ENCODE measurements at regions not wholly inside any gene's neighbourhood (a gene's known extent, or its start where the extent isn't known, plus 50 kb on each side); places are given as distances from the start of the nearest gene placed in this dataset.

DNA sequence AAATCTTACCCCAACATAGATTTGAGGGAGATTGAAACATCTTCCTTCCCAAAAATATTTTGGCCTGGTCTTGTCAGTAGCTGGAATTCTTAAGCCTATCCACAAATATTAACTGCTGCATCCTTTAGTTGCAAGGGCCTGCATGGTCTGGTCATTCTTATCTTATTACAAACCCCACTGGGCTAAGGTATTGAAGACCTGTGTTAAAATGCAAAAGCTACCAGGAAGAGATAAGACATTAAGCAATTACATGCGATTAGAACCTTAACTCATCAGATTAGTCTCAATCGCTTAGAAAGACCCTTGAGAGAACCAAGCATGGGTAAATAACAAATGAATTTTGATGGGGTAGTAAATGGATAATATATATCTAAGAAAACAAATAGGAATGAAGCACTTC lies 426.6 kb downstream of the FRK start:
- Histone ChIP-seq H3K36me3 (replicated peaks; ENCODE audit: insufficient read depth, low read length) (no peaks in the 10 kb centered on the region), H3K4me2 (ENCODE audit: low read depth, low read length) (no peak overlapping the region), H3K9me3 (replicated peaks; ENCODE audit: insufficient read depth, low read length) (no peaks in the 10 kb centered on the region), H4K20me1 (ENCODE audit: insufficient read depth, low read length) (no peaks in the 10 kb centered on the region), H3K27ac (ENCODE audit: low read length) (no peak overlapping the region), H3F3A (ENCODE audit: insufficient read depth, low read length) (no peaks in the 10 kb centered on the region), H3K4me3 (ENCODE audit: low read length) (no peak overlapping the region), H3K9ac (ENCODE audit: low read length) (no peak overlapping the region), H2AFZ (ENCODE audit: low read length) (no peak overlapping the region), H3K4me1 (ENCODE audit: low read length) (no peaks in the 10 kb centered on the region), H3K79me2 (ENCODE audit: low read length) (no peaks in the 10 kb centered on the region), H3K9me2 (replicated peaks; ENCODE audit: insufficient read depth, low read length) (no peaks in the 10 kb centered on the region), H3K27me3 (replicated peaks; ENCODE audit: insufficient read depth, low read length) (no peaks in the 10 kb centered on the region)
- TF ChIP-seq, protein P1, sequence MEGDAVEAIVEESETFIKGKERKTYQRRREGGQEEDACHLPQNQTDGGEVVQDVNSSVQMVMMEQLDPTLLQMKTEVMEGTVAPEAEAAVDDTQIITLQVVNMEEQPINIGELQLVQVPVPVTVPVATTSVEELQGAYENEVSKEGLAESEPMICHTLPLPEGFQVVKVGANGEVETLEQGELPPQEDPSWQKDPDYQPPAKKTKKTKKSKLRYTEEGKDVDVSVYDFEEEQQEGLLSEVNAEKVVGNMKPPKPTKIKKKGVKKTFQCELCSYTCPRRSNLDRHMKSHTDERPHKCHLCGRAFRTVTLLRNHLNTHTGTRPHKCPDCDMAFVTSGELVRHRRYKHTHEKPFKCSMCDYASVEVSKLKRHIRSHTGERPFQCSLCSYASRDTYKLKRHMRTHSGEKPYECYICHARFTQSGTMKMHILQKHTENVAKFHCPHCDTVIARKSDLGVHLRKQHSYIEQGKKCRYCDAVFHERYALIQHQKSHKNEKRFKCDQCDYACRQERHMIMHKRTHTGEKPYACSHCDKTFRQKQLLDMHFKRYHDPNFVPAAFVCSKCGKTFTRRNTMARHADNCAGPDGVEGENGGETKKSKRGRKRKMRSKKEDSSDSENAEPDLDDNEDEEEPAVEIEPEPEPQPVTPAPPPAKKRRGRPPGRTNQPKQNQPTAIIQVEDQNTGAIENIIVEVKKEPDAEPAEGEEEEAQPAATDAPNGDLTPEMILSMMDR (IDR thresholded peaks at IDR 0.05; ENCODE audit: low read length), result no peak
- TF ChIP-seq EZH2phosphoT487 (IDR thresholded peaks at IDR 0.05; ENCODE audit: low read length), result no peak
- TF ChIP-seq EZH2 (optimal IDR thresholded peaks at IDR 0.05; ENCODE audit: low read depth, low read length), result no peak
- DNase-seq, result no peak

DNA sequence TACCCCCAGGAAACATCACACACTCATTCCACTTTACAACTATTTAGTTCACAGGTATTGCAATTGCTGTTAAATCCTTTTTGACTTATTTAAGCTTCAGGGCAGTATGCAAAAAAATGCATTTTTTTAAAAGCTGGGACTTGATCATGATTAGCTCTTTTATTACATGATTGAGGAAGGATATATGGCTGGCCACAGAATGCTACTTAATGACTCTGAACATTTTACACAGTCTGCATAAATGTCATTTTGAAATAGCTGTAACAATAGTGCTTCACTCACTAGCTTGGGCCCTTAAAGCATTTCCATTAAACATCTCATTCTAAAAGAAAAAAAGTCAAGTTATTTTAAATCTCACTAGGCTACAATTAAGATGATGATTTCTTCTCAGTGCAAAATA lies 429.7 kb downstream of the FRK start:
- DNase-seq, result no peak
- no peaks in the 10 kb centered on the region for H3K9me2 ChIP-seq (replicated peaks; ENCODE audit: insufficient read depth, low read length)
- no peak overlapping the region for H3K9ac ChIP-seq (ENCODE audit: low read length)
- H3K27ac ChIP-seq (ENCODE audit: low read length), result no peak overlapping the region
- H3K4me3 ChIP-seq (ENCODE audit: low read length), result no peak overlapping the region
- H2AFZ ChIP-seq (ENCODE audit: low read length), result no peak overlapping the region
- no peaks in the 10 kb centered on the region for H3K4me1 ChIP-seq (ENCODE audit: low read length)
- no peaks in the 10 kb centered on the region for H3K79me2 ChIP-seq (ENCODE audit: low read length)
- H4K20me1 ChIP-seq (ENCODE audit: insufficient read depth, low read length), result no peaks in the 10 kb centered on the region
- no peaks in the 10 kb centered on the region for H3F3A ChIP-seq (ENCODE audit: insufficient read depth, low read length)
- H3K36me3 ChIP-seq (replicated peaks; ENCODE audit: insufficient read depth, low read length), result no peaks in the 10 kb centered on the region
- no peak overlapping the region for H3K4me2 ChIP-seq (ENCODE audit: low read depth, low read length)
- no peaks in the 10 kb centered on the region for H3K9me3 ChIP-seq (replicated peaks; ENCODE audit: insufficient read depth, low read length)
- TF ChIP-seq, protein P1 (IDR thresholded peaks at IDR 0.05; ENCODE audit: low read length), result no peak
- TF ChIP-seq EZH2phosphoT487 (IDR thresholded peaks at IDR 0.05; ENCODE audit: low read length) (no peak), EZH2 (optimal IDR thresholded peaks at IDR 0.05; ENCODE audit: low read depth, low read length) (no peak)
- H3K27me3 ChIP-seq (replicated peaks; ENCODE audit: insufficient read depth, low read length), result no peaks in the 10 kb centered on the region

DNA sequence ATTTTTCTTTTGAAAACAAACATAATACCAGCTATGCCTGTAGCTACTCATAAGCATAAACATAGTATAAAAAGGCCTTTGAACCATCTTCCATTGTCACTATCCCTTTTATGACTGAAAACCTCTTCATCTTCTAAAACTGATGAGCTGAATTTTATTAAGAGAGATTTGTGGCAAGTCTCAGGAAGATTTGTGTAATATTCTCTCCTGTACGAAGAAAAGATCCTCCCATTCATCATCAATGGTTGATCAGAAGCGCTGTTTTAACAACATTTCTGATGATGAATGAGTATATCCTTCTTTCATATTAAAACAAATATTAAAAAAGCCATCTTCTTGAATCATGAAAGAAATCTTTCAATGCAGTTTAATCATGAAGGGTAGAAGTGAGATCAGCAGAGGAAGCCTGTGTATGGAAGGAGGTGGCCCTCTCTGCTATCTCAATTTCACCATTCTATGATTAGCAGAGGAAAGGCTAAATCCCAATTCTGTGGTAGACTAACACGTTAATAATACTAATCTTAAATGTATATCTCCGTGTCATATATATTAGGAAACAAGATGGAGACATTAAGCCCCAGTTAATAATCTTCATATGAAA lies 430.2 kb downstream of the FRK start:
- Histone ChIP-seq H3K9me3 (replicated peaks; ENCODE audit: insufficient read depth, low read length) (no peaks in the 10 kb centered on the region), H3K9ac (ENCODE audit: low read length) (no peak overlapping the region), H3K4me2 (ENCODE audit: low read depth, low read length) (no peak overlapping the region), H3K79me2 (ENCODE audit: low read length) (no peaks in the 10 kb centered on the region), H3K9me2 (replicated peaks; ENCODE audit: insufficient read depth, low read length) (no peaks in the 10 kb centered on the region), H3K27me3 (replicated peaks; ENCODE audit: insufficient read depth, low read length) (no peaks in the 10 kb centered on the region), H3K27ac (ENCODE audit: low read length) (no peak overlapping the region), H4K20me1 (ENCODE audit: insufficient read depth, low read length) (no peaks in the 10 kb centered on the region), H3K4me3 (ENCODE audit: low read length) (no peak overlapping the region), H3F3A (ENCODE audit: insufficient read depth, low read length) (no peaks in the 10 kb centered on the region), H3K36me3 (replicated peaks; ENCODE audit: insufficient read depth, low read length) (no peaks in the 10 kb centered on the region), H2AFZ (ENCODE audit: low read length) (no peak overlapping the region), H3K4me1 (ENCODE audit: low read length) (no peaks in the 10 kb centered on the region)
- TF ChIP-seq EZH2 (optimal IDR thresholded peaks at IDR 0.05; ENCODE audit: low read depth, low read length), result no peak
- TF ChIP-seq, protein P1 (IDR thresholded peaks at IDR 0.05; ENCODE audit: low read length), result no peak
- TF ChIP-seq EZH2phosphoT487 (IDR thresholded peaks at IDR 0.05; ENCODE audit: low read length), result no peak
- no peak for DNase-seq
